ENCODE measurements at regions not wholly inside any gene's neighbourhood (a gene's known extent, or its start where the extent isn't known, plus 50 kb on each side); places are given as distances from the start of the nearest gene placed in this dataset.

- DNase-seq, result no peak
Measured at GRCh38 chr21:43364261-43364510, 62.7 kb downstream of the SIK1 start.

GRCh38 chr21:43363506-43364260 lies 63.2 kb downstream of the SIK1 start:
- DNase-seq, result no peak

GRCh38 chr21:43362915-43363314 lies 64.0 kb downstream of the SIK1 start:
- DNase-seq, result no peak

- DNase-seq, result no peak
Measured at GRCh38 chr21:43362321-43362791, 64.6 kb downstream of the SIK1 start.

- DNase-seq, result no peak
Measured at GRCh38 chr21:43361493-43362296, 65.2 kb downstream of the SIK1 start.

GRCh38 chr21:43361127-43361492 lies 65.8 kb downstream of the SIK1 start:
- DNase-seq, result no peak

- DNase-seq, result no peak
Measured at GRCh38 chr21:43360441-43361126, 66.3 kb downstream of the SIK1 start.

GRCh38 chr21:43358940-43359822 lies 67.8 kb downstream of the SIK1 start:
- peak; percentile 50 for DNase-seq

GRCh38 chr21:43357715-43358430 lies 69.1 kb downstream of the SIK1 start:
- DNase-seq, result no peak

- no peak for DNase-seq
Measured at GRCh38 chr21:43355925-43356289, 71.0 kb downstream of the SIK1 start.

- DNase-seq, result no peak
Measured at GRCh38 chr21:43355266-43355924, 71.5 kb downstream of the SIK1 start.

- no peak for DNase-seq
Measured at GRCh38 chr21:43354666-43355065, 72.3 kb downstream of the SIK1 start.

GRCh38 chr21:43354026-43354420 lies 72.9 kb downstream of the SIK1 start:
- no peak for DNase-seq

GRCh38 chr21:43353282-43354025 lies 73.5 kb downstream of the SIK1 start:
- DNase-seq, result no peak

- no peak for DNase-seq
Measured at GRCh38 chr21:43352568-43353281, 74.2 kb downstream of the SIK1 start.

- DNase-seq, result no peak
Measured at GRCh38 chr21:43352154-43352537, 74.8 kb downstream of the SIK1 start.

GRCh38 chr21:43351501-43352153 lies 75.3 kb downstream of the SIK1 start:
- no peak for DNase-seq

- no peak for DNase-seq
Measured at GRCh38 chr21:43349644-43350043, 77.3 kb downstream of the SIK1 start.

GRCh38 chr21:43348801-43349261 lies 78.1 kb downstream of the SIK1 start:
- no peak for DNase-seq

Measured in NCI-H2029 (cell line).